Esophagus muscularis mucosa (tissue), 4 donors: ENCODE measurements at regions not wholly inside any gene's neighbourhood (a gene's known extent, or its start where the extent isn't known, plus 50 kb on each side); places are given as distances from the start of the nearest gene placed in this dataset.

Source experiments
- EP300 ChIP-seq: sonication (generic); formaldehyde crosslinking; IDR thresholded peaks from one replicate; pipeline ENCODE4 v1.6.1; 2017; ENCODE audit warnings: antibody characterized with exemption
- POLR2A ChIP-seq: fragments of 450-650 bp; IDR thresholded peaks from one replicate; pipeline ENCODE4 v1.6.1; 2017; ENCODE audit warnings: antibody characterized with exemption, moderate library complexity, mild to moderate bottlenecking, low read depth
- POLR2AphosphoS5 ChIP-seq, 2 donors: sonication (generic); formaldehyde crosslinking; IDR thresholded peaks; one replicate each; pipeline ENCODE4 v1.6.1; 2017; ENCODE audit warnings: antibody characterized with exemption in 2 of 2
- TF ChIP-seq, protein P1 (sequence below), 3 experiments: fragments of 200-600 bp in 2 of 3; fragments of 450-650 bp in 1 of 3; sonication (generic) in 2 of 3; IDR thresholded peaks; one replicate each; pipeline ENCODE4 v1.5.1; 2017 to 2019; ENCODE audit warnings: antibody characterized with exemption in 3 of 3, mild to moderate bottlenecking in 2 of 3, moderate library complexity in 1 of 3

DNA sequence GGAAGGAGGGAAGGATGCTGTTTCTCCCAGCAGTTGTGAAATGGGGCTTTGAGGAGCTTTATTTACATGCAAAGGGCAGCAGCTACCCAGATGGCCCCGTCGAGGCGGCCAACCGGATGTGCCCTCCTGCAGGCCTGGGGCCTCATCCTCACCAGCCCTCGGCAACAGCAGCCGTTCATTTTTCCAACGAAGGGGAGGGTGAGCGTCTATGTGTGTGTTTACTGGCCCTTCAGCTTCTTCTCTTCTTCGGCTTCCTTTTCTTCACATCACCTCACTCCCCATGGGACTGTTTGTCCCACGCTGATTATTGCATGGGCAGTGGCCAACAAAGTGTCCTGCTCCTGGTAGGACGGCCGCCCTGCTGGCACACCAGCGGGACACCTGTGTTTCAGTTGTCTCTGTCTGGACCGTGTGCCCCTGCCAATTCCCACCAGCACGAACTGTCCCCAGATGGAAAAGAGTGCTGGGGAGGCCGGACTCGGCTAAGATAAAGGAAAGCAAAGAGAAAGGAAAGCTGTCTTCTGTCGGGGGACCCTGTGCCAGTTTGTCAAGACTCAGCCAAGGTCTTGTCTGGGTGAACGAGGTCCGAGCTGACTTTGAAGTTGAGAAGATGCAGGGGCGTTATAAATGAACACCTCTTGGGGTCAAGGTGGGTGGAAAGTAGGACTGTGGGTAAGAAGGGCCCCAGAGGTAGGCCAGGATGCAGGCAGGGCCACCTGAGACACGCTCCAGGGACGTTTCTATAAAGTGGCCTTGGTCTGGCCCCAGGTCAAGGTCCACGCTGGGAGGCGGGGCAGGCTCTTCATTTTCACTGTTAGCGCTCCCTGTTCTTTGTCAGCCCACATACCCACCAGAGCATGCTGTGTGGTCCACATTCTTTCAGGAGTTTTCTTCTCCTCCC is 57.0 kb downstream of the FAM50B start:
- TF ChIP-seq, protein P1, sequence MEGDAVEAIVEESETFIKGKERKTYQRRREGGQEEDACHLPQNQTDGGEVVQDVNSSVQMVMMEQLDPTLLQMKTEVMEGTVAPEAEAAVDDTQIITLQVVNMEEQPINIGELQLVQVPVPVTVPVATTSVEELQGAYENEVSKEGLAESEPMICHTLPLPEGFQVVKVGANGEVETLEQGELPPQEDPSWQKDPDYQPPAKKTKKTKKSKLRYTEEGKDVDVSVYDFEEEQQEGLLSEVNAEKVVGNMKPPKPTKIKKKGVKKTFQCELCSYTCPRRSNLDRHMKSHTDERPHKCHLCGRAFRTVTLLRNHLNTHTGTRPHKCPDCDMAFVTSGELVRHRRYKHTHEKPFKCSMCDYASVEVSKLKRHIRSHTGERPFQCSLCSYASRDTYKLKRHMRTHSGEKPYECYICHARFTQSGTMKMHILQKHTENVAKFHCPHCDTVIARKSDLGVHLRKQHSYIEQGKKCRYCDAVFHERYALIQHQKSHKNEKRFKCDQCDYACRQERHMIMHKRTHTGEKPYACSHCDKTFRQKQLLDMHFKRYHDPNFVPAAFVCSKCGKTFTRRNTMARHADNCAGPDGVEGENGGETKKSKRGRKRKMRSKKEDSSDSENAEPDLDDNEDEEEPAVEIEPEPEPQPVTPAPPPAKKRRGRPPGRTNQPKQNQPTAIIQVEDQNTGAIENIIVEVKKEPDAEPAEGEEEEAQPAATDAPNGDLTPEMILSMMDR (IDR thresholded peaks at IDR 0.05), result no peak
- TF ChIP-seq EP300 (no peak), POLR2AphosphoS5 (IDR thresholded peaks at IDR 0.05) (no peak), POLR2A (no peak)
